ENCODE measurements at regions not wholly inside any gene's neighbourhood (a gene's known extent, or its start where the extent isn't known, plus 50 kb on each side); places are given as distances from the start of the nearest gene placed in this dataset.

- Histone ChIP-seq H2AFZ (ENCODE audit: low read length) (no peak overlapping the region), H3K36me3 (ENCODE audit: insufficient read depth, low read length) (no peaks in the 10 kb centered on the region), H3K4me3 (ENCODE audit: insufficient read depth, low read length) (no peak overlapping the region), H3K4me2 (ENCODE audit: insufficient read depth, low read length) (no peak overlapping the region), H3K9me3 (ENCODE audit: low read depth, low read length) (peaks cover 7% of the 10 kb centered on the region), H3K79me2 (ENCODE audit: insufficient read depth, low read length) (no peaks in the 10 kb centered on the region), H4K20me1 (ENCODE audit: insufficient read depth, low read length) (no peaks in the 10 kb centered on the region), H3K27me3 (ENCODE audit: insufficient read depth, low read length) (no peaks in the 10 kb centered on the region), H3K4me1 (ENCODE audit: insufficient read depth, low read length) (no peaks in the 10 kb centered on the region), H3K27ac (ENCODE audit: low read depth, low read length) (no peak overlapping the region)
- TF ChIP-seq CTCF (IDR thresholded peaks at IDR 0.05; ENCODE audit: extremely low read depth, low read depth, low read length): no peak
- no peak for DNase-seq (ENCODE audit: insufficient read length, low spot score, missing footprints)
Measured at GRCh38 chr5:29548262-29548661, 1645.2 kb upstream of the CDH6 start.

- no peak overlapping the region for H3K27ac ChIP-seq (ENCODE audit: low read depth, low read length)
- H3K36me3 ChIP-seq (ENCODE audit: insufficient read depth, low read length): no peaks in the 10 kb centered on the region
- H2AFZ ChIP-seq (ENCODE audit: low read length): no peak overlapping the region
- H3K79me2 ChIP-seq (ENCODE audit: insufficient read depth, low read length): no peaks in the 10 kb centered on the region
- no peaks in the 10 kb centered on the region for H4K20me1 ChIP-seq (ENCODE audit: insufficient read depth, low read length)
- no peak overlapping the region for H3K4me3 ChIP-seq (ENCODE audit: insufficient read depth, low read length)
- H3K27me3 ChIP-seq (ENCODE audit: insufficient read depth, low read length): no peaks in the 10 kb centered on the region
- no peak overlapping the region for H3K4me2 ChIP-seq (ENCODE audit: insufficient read depth, low read length)
- no peak for DNase-seq (ENCODE audit: insufficient read length, low spot score, missing footprints)
- no peak for TF ChIP-seq CTCF (IDR thresholded peaks at IDR 0.05; ENCODE audit: extremely low read depth, low read depth, low read length)
- H3K9me3 ChIP-seq (ENCODE audit: low read depth, low read length): peaks cover 7% of the 10 kb centered on the region
- no peaks in the 10 kb centered on the region for H3K4me1 ChIP-seq (ENCODE audit: insufficient read depth, low read length)
Measured at GRCh38 chr5:29547236-29547865, 1646.1 kb upstream of the CDH6 start.

GRCh38 chr5:29543501-29543900 is 1650.0 kb upstream of the CDH6 start:
- H3K9me3 ChIP-seq (ENCODE audit: low read depth, low read length): peaks cover 7% of the 10 kb centered on the region
- no peak overlapping the region for H3K27ac ChIP-seq (ENCODE audit: low read depth, low read length)
- no peaks in the 10 kb centered on the region for H3K27me3 ChIP-seq (ENCODE audit: insufficient read depth, low read length)
- no peaks in the 10 kb centered on the region for H3K79me2 ChIP-seq (ENCODE audit: insufficient read depth, low read length)
- no peak overlapping the region for H3K4me3 ChIP-seq (ENCODE audit: insufficient read depth, low read length)
- no peak overlapping the region for H2AFZ ChIP-seq (ENCODE audit: low read length)
- H3K36me3 ChIP-seq (ENCODE audit: insufficient read depth, low read length): no peaks in the 10 kb centered on the region
- no peak for DNase-seq (ENCODE audit: insufficient read length, low spot score, missing footprints)
- TF ChIP-seq CTCF (IDR thresholded peaks at IDR 0.05; ENCODE audit: extremely low read depth, low read depth, low read length): no peak
- H3K4me2 ChIP-seq (ENCODE audit: insufficient read depth, low read length): no peak overlapping the region
- H4K20me1 ChIP-seq (ENCODE audit: insufficient read depth, low read length): no peaks in the 10 kb centered on the region
- H3K4me1 ChIP-seq (ENCODE audit: insufficient read depth, low read length): no peaks in the 10 kb centered on the region

- no peaks in the 10 kb centered on the region for H3K36me3 ChIP-seq (ENCODE audit: insufficient read depth, low read length)
- no peaks in the 10 kb centered on the region for H3K27me3 ChIP-seq (ENCODE audit: insufficient read depth, low read length)
- peaks cover 4% of the 10 kb centered on the region for H3K9me3 ChIP-seq (ENCODE audit: low read depth, low read length)
- H3K4me3 ChIP-seq (ENCODE audit: insufficient read depth, low read length): no peak overlapping the region
- no peak overlapping the region for H3K4me2 ChIP-seq (ENCODE audit: insufficient read depth, low read length)
- DNase-seq (ENCODE audit: insufficient read length, low spot score, missing footprints): no peak
- H3K4me1 ChIP-seq (ENCODE audit: insufficient read depth, low read length): no peaks in the 10 kb centered on the region
- no peak for TF ChIP-seq CTCF (IDR thresholded peaks at IDR 0.05; ENCODE audit: extremely low read depth, low read depth, low read length)
- no peak overlapping the region for H3K27ac ChIP-seq (ENCODE audit: low read depth, low read length)
- no peaks in the 10 kb centered on the region for H3K79me2 ChIP-seq (ENCODE audit: insufficient read depth, low read length)
- no peak overlapping the region for H2AFZ ChIP-seq (ENCODE audit: low read length)
- no peaks in the 10 kb centered on the region for H4K20me1 ChIP-seq (ENCODE audit: insufficient read depth, low read length)
Measured at GRCh38 chr5:29524227-29524626, 1669.3 kb upstream of the CDH6 start.

Data from osteoblast (primary cell).